Thymus (tissue), 11 donors: ENCODE measurements at regions not wholly inside any gene's neighbourhood (a gene's known extent, or its start where the extent isn't known, plus 50 kb on each side); places are given as distances from the start of the nearest gene placed in this dataset.

ENCODE experiments used
- DNase-seq, 9 donors: peaks; one replicate each; pipeline ENCODE4 v3.0.0-alpha.2; 2013; ENCODE audit warnings: low spot score in 9 of 9, low read depth in 6 of 9, missing footprints in 1 of 9
- H3K27ac ChIP-seq, 2 donors: one replicate each; pipeline ENCODE4 v1.5.1; 2013; ENCODE audit warnings: control low read depth in 1 of 2, low read depth in 1 of 2, low read length in 1 of 2, mild to moderate bottlenecking in 1 of 2, moderate library complexity in 1 of 2
- H3K27me3 ChIP-seq, 2 donors: one replicate each; pipeline ENCODE4 v1.5.1; 2013; ENCODE audit warnings: low read length in 1 of 2; ENCODE audit not compliant: control insufficient read depth in 2 of 2, insufficient read depth in 1 of 2
- H3K36me3 ChIP-seq, 2 donors: one replicate each; pipeline ENCODE4 v1.5.1; 2013; ENCODE audit warnings: low read length in 1 of 2, mild to moderate bottlenecking in 1 of 2, moderate library complexity in 1 of 2; ENCODE audit not compliant: control insufficient read depth in 2 of 2, insufficient read depth in 2 of 2
- H3K4me1 ChIP-seq, 2 donors: one replicate each; pipeline ENCODE4 v1.5.1; 2013; ENCODE audit warnings: low read length in 2 of 2; ENCODE audit not compliant: control insufficient read depth in 2 of 2, insufficient read depth in 2 of 2
- H3K4me3 ChIP-seq, 2 donors: one replicate each; pipeline ENCODE4 v1.5.1; 2013; ENCODE audit warnings: low read length in 2 of 2, control low read depth in 1 of 2, mild to moderate bottlenecking in 1 of 2
- H3K9me3 ChIP-seq, 2 donors: one replicate each; pipeline ENCODE4 v1.5.1; 2013; ENCODE audit warnings: low read length in 1 of 2, mild to moderate bottlenecking in 1 of 2; ENCODE audit not compliant: control insufficient read depth in 2 of 2, insufficient read depth in 1 of 2
- WGBS: extraction: QIAGEN DNeasy Blood & Tissue Kit; methylation state at CpG from one replicate; pipeline ENCODE4 v1.1.7; 2013; 5-methylcytosine and 5-hydroxymethylcytosine counted together
- donor health status: healthy.

DNA sequence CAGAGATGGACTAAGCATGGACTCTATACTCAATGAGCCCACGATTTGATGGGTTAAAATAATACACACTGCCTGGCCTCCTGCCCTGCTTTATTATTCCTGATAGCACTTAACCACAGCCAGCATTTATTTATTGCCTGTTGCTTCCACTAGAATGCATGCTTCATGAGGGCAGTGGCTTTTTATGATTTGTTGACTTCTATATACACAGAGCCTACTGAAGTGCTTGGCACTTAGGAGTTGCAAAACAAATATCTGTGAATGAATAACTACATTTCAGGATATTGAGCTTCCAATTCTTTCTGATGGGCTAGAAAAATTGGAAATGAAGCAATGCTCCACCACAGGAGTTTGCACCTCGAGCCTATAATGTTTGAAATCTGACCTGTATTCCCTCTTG, 513.6 kb upstream of the ZMIZ1 start:
- peaks cover 0 to 24% of the 10 kb centered on the region in 2 donors for H3K4me1 ChIP-seq
- no peak overlapping the region for H3K4me3 ChIP-seq
- no peaks in the 10 kb centered on the region for H3K36me3 ChIP-seq
- no peak overlapping the region for H3K27ac ChIP-seq
- H3K9me3 ChIP-seq = no peaks in the 10 kb centered on the region
- WGBS = 88% methylated on average over 2 of the region's 2 CpGs
- DNase-seq = no peak
- H3K27me3 ChIP-seq = no peaks in the 10 kb centered on the region

DNA sequence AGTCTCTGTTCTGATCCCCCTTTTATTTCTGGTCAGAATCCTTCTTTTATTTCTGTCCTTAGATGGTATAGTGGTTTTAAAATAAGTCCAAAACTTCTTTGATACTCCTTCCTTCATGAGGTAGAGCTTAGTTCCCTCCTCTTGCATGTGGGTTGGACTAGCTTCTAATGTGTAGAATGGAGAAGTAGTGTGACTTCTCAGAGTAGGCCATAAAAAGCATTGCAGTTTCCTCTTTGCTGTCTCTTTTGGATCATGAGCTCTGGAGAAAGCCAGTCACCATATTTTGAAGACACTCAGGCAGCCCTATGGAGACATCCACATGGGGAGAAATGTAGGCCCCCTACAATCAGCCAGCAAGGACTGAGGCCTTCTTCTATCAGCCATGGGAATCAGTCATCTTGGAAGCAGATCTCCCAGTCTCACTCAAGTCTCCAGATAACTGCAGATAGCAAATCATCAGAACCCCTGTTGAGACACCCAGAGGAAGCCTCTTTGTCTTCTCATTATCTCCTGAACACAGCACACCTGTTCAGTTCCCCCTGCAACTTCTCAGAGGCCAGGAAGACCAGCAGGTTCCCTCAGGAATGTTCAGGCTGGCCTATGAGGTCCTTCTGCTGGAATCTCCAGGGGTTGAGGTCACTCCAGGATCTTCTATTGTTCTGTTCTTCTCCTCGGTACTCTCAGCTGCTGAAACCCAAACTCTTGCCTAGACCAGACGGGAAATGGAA, 511.9 kb upstream of the ZMIZ1 start:
- no peaks in the 10 kb centered on the region for H3K36me3 ChIP-seq
- H3K4me3 ChIP-seq = no peak overlapping the region
- H3K4me1 ChIP-seq = peaks cover 0 to 12% of the 10 kb centered on the region in 2 donors
- H3K27ac ChIP-seq = no peak overlapping the region
- no peak for DNase-seq
- WGBS = 98% methylated on average over 2 of the region's 2 CpGs
- no peaks in the 10 kb centered on the region for H3K27me3 ChIP-seq
- H3K9me3 ChIP-seq = no peaks in the 10 kb centered on the region

DNA sequence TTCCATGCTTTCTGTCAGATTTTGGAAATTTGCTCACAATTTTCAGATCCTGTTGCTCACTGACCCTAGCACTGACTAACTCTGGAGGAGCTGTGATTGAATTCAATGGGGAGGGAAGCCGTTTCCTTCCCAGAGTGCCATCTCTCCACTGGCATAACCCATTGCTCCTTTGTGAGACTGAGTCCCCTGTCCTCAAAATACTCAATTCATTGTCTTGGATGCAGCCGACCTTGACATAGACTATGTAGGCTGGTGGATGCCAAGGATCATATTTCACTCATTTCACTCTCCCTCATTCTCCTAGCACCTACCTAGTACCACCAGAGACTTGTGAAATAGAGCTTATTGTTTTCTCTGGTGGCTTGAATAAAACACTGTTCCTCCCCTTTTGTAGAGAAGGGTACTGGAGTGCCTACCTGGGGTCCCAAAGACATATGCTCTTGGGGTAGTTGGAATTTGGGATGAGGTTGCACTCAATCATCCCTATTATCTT, 511.3 kb upstream of the ZMIZ1 start:
- H3K36me3 ChIP-seq = no peaks in the 10 kb centered on the region

DNA sequence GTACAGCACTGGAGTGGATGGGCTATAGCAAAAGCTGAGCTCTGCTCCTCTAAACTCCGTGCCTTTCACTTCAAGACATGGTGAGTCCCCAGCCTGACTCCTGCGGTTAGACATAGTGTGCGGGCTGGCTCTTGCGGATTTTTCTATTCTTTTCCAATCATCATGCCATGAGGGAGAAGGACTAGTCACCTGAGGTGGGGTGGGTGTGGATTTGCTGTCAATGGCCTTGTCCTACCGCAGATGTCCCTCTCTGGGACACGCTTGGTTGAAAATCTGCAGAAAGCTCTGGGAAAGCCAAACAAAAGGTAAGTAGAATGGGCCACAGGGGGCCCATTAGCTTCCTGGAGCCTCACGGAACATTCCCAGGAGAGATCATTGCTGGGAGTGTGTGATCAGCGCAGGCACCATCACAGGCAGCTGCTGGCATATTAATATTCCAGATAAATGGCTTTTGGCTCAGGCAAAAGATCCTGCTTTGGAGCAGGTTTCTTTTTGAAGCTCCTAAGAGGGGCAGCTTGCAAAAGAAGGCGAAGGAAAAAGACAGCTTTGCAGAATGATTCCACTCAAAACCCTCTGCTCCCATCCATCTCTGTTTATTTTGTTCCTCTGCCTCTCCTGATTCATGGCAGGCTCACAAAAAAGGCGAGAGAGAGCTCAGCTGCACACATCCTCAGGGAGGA, 509.0 kb upstream of the ZMIZ1 start:
- Histone ChIP-seq H3K27me3 (no peaks in the 10 kb centered on the region), H3K27ac (no peak overlapping the region), H3K4me3 (no peak overlapping the region), H3K36me3 (no peaks in the 10 kb centered on the region), H3K9me3 (no peaks in the 10 kb centered on the region), H3K4me1 (no peaks in the 10 kb centered on the region)
- no peak for DNase-seq
- 87% methylated on average over 10 of the region's 10 CpGs for WGBS

More for the DNA sequence above, 511.3 kb upstream of the ZMIZ1 start:
- H3K27me3 ChIP-seq = no peaks in the 10 kb centered on the region
- 94% methylated on average over 2 of the region's 2 CpGs for WGBS
- no peak overlapping the region for H3K4me3 ChIP-seq
- H3K4me1 ChIP-seq = peaks cover 0 to 6% of the 10 kb centered on the region in 2 donors
- no peaks in the 10 kb centered on the region for H3K9me3 ChIP-seq
- no peak for DNase-seq
- no peak overlapping the region for H3K27ac ChIP-seq

DNA sequence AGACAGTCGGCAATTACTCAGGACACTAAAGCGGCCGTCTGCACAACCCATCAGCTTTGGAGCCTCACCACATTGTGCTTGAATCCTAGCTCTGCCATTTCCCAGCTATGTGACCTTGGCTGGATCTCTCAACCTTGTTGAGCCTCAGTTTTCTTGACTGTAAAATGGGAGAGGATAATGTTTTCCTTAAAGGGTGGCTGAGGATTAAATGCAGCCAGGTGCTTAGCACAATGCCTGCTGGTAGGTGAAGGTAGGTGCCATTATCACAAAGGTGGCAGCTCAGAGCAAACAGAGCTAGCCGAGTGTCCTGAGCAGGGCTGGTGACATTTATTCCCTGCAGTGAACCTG, 508.5 kb upstream of the ZMIZ1 start:
- no peak for DNase-seq
- H3K4me3 ChIP-seq = no peak overlapping the region
- H3K4me1 ChIP-seq = no peaks in the 10 kb centered on the region
- H3K27me3 ChIP-seq = no peaks in the 10 kb centered on the region
- no peaks in the 10 kb centered on the region for H3K36me3 ChIP-seq
- no peaks in the 10 kb centered on the region for H3K9me3 ChIP-seq
- H3K27ac ChIP-seq = no peak overlapping the region
- 98% methylated on average over 4 of the region's 4 CpGs for WGBS

DNA sequence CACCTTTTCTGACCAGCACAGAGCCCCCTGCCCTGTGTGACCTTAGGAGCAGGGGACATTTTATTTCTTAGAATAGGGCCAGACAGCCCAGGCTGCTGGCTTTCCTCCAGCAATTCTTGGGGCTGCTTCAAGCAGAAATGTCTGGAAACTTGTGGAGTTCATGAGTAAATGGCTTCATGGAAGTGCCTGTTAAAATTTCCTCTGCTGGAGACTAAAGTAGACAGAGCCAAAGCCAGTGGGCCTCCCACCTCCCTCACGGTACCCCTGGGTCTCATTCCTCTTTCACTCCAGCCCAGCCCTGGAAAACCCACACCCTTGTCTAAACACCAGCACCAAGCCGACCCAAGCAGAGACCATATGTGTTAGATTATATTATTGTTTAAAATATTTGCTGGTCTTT, 505.5 kb upstream of the ZMIZ1 start:
- H3K27ac ChIP-seq = no peak overlapping the region
- no peaks in the 10 kb centered on the region for H3K9me3 ChIP-seq
- no peaks in the 10 kb centered on the region for H3K36me3 ChIP-seq
- no peak overlapping the region for H3K4me3 ChIP-seq
- H3K27me3 ChIP-seq = no peaks in the 10 kb centered on the region
- WGBS = 96% methylated on average over 2 of the region's 2 CpGs
- no peak for DNase-seq
- H3K4me1 ChIP-seq = peaks cover 0 to 2% of the 10 kb centered on the region in 2 donors

DNA sequence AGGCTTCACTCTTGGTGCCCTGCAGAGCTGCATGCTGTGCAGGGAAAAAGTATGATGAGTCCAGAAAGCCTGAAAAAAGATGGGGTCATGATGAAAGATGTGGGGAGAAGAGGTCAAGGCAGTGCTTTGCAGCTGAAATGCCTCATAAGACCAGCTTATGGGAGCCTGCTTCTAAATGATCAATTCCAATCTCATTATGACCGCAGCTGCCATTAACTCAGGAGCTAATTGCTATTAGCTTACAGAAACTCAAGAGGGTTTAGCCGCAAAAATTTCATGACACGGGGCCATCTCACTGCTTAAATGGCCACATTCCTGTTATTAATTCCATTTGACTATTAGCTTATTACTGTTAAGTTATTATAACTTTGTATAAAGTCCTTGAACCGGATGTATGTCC, 502.9 kb upstream of the ZMIZ1 start:
- no peaks in the 10 kb centered on the region for H3K9me3 ChIP-seq
- DNase-seq = no peak
- H3K4me3 ChIP-seq = no peak overlapping the region
- no peaks in the 10 kb centered on the region for H3K27me3 ChIP-seq
- H3K36me3 ChIP-seq = no peaks in the 10 kb centered on the region
- H3K27ac ChIP-seq = no peak overlapping the region
- H3K4me1 ChIP-seq = peaks cover 0 to 5% of the 10 kb centered on the region in 2 donors
- WGBS = 97% methylated on average over 4 of the region's 4 CpGs

DNA sequence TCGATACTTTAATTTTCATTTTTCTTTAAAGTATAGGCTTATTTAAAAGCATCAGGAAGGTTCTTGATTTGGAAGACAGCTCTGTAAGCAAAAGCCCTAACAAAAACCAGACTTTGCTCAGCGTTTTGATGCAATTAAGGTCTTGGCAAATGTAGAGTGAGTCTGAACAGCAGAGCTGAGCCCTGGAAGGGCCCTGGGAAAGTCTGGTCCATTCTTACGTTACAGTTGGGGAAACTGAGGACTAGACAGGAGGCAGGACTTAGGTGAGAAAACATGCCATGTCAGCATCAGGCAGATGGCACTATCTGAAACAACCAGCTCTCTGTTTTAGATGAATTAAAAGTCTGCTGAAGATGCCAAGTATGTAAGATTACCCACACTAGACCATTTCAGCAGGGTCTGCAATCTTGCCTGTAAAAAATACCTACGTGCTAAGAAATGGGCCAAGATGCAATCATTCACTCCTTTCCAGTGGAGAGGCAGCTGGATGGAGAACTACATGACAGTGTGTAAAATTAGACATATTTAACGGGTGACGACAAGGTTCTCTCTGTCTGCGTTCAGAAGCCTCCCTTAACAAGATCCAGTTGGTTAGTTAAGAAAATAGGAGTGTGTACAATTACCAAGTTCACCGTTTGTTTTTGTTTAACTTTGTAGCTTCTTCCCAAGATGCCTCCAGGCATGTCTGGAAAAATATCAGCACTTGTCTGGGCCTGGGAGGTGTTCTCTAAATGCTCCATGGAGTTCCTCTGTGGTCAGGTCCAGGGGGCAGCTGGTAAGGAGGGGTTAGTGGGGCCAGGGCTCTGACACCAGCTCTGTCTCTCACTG, 502.3 kb upstream of the ZMIZ1 start:
- 91% methylated on average over 8 of the region's 8 CpGs for WGBS

More for the DNA sequence above, 502.3 kb upstream of the ZMIZ1 start:
- DNase-seq = no peak
- Histone ChIP-seq H3K9me3 (no peaks in the 10 kb centered on the region), H3K4me3 (no peak overlapping the region), H3K4me1 (peaks cover 0 to 5% of the 10 kb centered on the region in 2 donors), H3K27me3 (no peaks in the 10 kb centered on the region), H3K27ac (no peak overlapping the region), H3K36me3 (no peaks in the 10 kb centered on the region)
